ENCODE measurements at regions not wholly inside any gene's neighbourhood (a gene's known extent, or its start where the extent isn't known, plus 50 kb on each side); places are given as distances from the start of the nearest gene placed in this dataset.

DNA sequence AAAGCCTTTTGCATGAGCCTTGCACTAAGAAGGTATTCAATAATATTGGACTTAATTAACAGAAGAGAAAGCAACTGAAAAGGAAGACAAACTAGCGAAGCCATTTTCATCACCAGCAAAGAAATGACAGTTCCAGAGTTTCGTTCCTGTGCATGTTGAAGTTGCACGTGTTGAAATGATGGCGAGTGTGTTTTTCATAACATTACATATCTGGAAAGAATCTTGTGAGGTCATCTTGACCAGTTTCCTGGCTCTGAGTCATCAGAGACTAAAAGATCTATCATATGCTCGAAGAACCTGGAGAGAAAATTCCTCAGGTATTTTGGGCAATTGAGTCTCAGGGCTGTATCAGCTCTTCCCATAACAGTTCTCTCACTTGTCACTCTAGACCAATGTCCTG, 106.2 kb upstream of the MAML3 start:
- Histone ChIP-seq H3K9me3 (ENCODE audit: control insufficient read depth in 2 of 3, insufficient read depth in 1 of 3, low read length in 3 of 3) (no peaks in the 10 kb centered on the region), H3K9ac (ENCODE audit: low read length in 3 of 3) (no peak overlapping the region), H3K27me3 (ENCODE audit: control insufficient read depth, insufficient read depth, low read length) (no peaks in the 10 kb centered on the region), H3K4me3 (ENCODE audit: low read length in 3 of 3) (no peak overlapping the region), H3K4me1 (ENCODE audit: control insufficient read depth in 2 of 3, insufficient read depth in 2 of 3, low read depth in 1 of 3, low read length in 3 of 3) (no peaks in the 10 kb centered on the region), H3K27ac (ENCODE audit: low read depth in 2 of 2, low read length in 2 of 2) (no peak overlapping the region), H3K36me3 (ENCODE audit: control insufficient read depth in 2 of 3, insufficient read depth in 3 of 3, low read length in 3 of 3) (no peaks in the 10 kb centered on the region)
- TF ChIP-seq, protein P1, sequence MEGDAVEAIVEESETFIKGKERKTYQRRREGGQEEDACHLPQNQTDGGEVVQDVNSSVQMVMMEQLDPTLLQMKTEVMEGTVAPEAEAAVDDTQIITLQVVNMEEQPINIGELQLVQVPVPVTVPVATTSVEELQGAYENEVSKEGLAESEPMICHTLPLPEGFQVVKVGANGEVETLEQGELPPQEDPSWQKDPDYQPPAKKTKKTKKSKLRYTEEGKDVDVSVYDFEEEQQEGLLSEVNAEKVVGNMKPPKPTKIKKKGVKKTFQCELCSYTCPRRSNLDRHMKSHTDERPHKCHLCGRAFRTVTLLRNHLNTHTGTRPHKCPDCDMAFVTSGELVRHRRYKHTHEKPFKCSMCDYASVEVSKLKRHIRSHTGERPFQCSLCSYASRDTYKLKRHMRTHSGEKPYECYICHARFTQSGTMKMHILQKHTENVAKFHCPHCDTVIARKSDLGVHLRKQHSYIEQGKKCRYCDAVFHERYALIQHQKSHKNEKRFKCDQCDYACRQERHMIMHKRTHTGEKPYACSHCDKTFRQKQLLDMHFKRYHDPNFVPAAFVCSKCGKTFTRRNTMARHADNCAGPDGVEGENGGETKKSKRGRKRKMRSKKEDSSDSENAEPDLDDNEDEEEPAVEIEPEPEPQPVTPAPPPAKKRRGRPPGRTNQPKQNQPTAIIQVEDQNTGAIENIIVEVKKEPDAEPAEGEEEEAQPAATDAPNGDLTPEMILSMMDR (IDR thresholded peaks at IDR 0.05; ENCODE audit: borderline replicate concordance, extremely low read depth, insufficient read depth): no peak
- DNase-seq (no peak), FAIRE-seq (no peak)
- intact Hi-C loops (cut with DNase I): no loop called here

DNA sequence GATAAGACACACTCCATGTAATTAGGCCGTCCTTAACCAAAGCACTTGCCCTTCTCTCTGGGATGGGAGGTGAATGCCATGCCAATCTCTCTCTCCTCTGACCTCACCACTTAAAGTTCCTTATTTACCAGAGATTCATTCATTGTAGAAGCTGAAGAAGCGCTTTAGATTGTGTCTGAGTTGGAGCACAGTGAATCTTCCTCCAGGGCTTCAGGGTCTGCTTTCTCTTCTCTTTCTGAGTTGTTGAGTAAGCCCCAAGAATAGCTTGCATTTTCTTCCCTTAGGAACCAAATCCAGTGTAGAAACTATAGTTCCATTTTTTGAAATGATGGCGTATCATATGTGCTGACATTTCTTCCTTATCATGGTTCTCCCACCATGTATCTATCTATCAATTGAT, 104.5 kb upstream of the MAML3 start:
- intact Hi-C loops (cut with DNase I): loop anchor here (10.0 kb wide), 1 partner anchor 524 kb away; no protein-coding TSS in a partner anchor

DNA sequence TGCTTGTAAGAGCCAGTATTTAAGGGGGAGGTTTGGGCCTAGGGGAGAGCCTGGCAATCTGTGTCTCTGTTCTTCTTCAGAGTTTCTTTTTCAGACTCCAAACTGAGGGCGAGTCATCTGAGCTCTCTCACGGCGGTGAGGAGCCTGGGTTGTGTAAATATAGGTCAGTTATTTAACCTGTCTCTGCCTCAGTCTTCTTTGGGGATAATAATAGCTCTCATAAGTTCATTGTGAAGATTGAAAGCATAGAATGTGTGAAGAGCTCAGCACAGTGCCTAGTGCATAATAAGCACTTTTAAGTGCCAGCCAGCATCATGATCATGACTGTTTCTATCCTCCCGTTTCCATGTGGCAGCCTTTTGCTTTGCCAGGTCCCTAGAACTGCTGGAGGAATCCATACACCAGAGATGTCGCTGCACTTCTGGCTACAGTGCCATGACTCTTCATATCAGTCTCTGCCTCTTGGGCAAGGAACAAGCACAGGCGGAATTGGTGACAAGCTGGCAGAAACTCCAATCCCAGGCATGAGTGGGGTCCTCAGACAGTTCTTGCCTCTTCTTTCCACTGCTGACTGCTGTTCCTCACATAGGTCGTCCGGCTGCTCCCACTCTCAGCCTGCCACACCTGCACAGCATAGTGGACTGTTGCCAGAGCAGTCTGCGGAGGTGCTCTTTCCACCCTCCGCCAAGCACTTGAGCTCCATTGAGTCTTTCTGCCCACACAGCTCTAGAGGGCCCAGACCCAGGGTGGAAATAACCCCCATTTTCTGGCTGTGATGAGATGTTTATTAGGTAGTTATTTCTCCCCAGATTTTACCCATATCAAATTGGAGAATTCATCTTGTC, 103.7 kb upstream of the MAML3 start:
- Histone ChIP-seq H3K27ac (ENCODE audit: low read depth in 2 of 2, low read length in 2 of 2) (no peak overlapping the region), H3K36me3 (ENCODE audit: control insufficient read depth in 2 of 3, insufficient read depth in 3 of 3, low read length in 3 of 3) (no peaks in the 10 kb centered on the region), H3K4me3 (ENCODE audit: low read length in 3 of 3) (no peak overlapping the region), H3K9me3 (ENCODE audit: control insufficient read depth in 2 of 3, insufficient read depth in 1 of 3, low read length in 3 of 3) (no peaks in the 10 kb centered on the region), H3K4me1 (ENCODE audit: control insufficient read depth in 2 of 3, insufficient read depth in 2 of 3, low read depth in 1 of 3, low read length in 3 of 3) (no peaks in the 10 kb centered on the region), H3K27me3 (ENCODE audit: control insufficient read depth, insufficient read depth, low read length) (no peaks in the 10 kb centered on the region), H3K9ac (ENCODE audit: low read length in 3 of 3) (no peak overlapping the region)
- DNase-seq (no peak), FAIRE-seq (no peak)
- intact Hi-C loops (cut with DNase I): loop anchor here (10.0 kb wide), 1 partner anchor 523 kb away; no protein-coding TSS in a partner anchor
- TF ChIP-seq, protein P1 (IDR thresholded peaks at IDR 0.05; ENCODE audit: borderline replicate concordance, extremely low read depth, insufficient read depth): no peak

More for the DNA sequence above, 104.5 kb upstream of the MAML3 start:
- no peak overlapping the region for H3K4me3 ChIP-seq (ENCODE audit: low read length in 3 of 3)
- H3K9me3 ChIP-seq (ENCODE audit: control insufficient read depth in 2 of 3, insufficient read depth in 1 of 3, low read length in 3 of 3): no peaks in the 10 kb centered on the region
- TF ChIP-seq, protein P1 (IDR thresholded peaks at IDR 0.05; ENCODE audit: borderline replicate concordance, extremely low read depth, insufficient read depth): no peak
- H3K36me3 ChIP-seq (ENCODE audit: control insufficient read depth in 2 of 3, insufficient read depth in 3 of 3, low read length in 3 of 3): no peaks in the 10 kb centered on the region
- no peak overlapping the region for H3K27ac ChIP-seq (ENCODE audit: low read depth in 2 of 2, low read length in 2 of 2)
- no peak overlapping the region for H3K9ac ChIP-seq (ENCODE audit: low read length in 3 of 3)
- no peaks in the 10 kb centered on the region for H3K27me3 ChIP-seq (ENCODE audit: control insufficient read depth, insufficient read depth, low read length)
- DNase-seq: no peak
- no peaks in the 10 kb centered on the region for H3K4me1 ChIP-seq (ENCODE audit: control insufficient read depth in 2 of 3, insufficient read depth in 2 of 3, low read depth in 1 of 3, low read length in 3 of 3)
- no peak for FAIRE-seq
